ENCODE measurements at regions not wholly inside any gene's neighbourhood (a gene's known extent, or its start where the extent isn't known, plus 50 kb on each side); places are given as distances from the start of the nearest gene placed in this dataset.
A peak's percentile ranks its signal among the peaks of the same experiment; 100 is the strongest.

DNA sequence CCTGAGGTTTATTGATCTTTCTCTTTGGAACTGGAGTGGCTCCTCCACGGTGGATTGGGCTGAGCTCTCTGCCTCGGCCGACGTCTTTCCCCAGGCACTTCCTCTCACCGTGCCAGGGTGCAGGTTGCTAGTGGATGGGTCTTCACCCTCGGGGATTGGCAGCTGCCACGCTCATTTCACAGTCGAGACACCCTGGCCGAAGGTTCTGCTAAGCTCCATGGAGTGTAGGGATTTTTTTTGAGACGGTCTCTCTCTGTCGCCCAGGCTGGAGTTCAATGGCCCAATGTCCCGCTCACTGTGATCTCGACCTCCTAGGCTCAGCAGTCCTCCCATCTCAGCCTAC, 280.8 kb downstream of the SEC14L1 start:
- no peak for DNase-seq

DNA sequence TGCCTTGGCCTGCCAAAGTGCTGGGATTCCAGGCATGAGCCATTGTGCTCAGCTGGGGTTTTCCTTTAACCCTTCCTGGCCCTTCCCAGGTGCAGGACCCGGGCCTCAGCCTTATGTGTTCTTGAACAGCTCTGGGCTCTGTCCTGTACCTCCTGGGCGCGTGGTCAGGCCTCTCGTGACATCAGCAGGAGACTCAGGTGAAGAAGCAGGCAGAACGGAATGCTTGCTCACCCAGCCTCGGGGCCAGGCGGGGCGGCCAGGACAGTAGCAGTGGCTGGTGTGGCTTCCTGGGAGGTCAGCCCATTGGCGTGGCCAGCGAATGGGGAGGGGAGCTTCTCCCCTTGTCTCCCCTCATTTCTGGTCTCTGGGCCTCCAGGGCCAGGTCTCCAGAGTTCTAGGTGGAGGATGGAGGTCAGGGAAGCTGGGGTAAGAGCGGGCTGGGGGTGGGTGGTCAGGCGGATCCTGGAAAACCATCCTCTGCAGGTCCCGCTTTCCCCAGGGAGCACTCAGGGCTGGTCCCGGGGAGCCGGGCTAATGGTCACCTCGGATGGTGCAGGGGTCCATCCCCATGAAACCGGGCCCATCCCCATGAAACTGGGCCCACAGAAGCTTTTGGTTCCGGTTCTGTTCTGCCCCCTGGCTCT, 281.5 kb downstream of the SEC14L1 start:
- DNase-seq: no peak

DNA sequence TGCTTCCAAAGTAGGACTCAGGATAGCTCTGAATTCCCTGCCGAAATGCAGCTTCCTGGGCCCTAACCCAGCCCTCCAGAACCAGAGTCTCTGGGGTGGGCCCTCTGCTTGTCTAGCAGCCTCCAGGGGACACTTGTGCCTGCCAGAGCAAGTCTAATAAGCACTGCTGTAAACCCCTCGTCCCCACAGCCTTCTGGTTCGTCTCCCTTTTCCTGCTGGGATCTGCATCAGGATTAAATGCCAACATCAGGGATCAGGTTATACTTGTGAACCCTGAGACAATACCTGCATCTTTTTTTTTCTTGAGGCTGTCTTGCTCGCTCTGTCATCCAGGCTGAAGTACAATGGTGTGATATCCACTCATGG, 282.0 kb downstream of the SEC14L1 start:
- DNase-seq: no peak

DNA sequence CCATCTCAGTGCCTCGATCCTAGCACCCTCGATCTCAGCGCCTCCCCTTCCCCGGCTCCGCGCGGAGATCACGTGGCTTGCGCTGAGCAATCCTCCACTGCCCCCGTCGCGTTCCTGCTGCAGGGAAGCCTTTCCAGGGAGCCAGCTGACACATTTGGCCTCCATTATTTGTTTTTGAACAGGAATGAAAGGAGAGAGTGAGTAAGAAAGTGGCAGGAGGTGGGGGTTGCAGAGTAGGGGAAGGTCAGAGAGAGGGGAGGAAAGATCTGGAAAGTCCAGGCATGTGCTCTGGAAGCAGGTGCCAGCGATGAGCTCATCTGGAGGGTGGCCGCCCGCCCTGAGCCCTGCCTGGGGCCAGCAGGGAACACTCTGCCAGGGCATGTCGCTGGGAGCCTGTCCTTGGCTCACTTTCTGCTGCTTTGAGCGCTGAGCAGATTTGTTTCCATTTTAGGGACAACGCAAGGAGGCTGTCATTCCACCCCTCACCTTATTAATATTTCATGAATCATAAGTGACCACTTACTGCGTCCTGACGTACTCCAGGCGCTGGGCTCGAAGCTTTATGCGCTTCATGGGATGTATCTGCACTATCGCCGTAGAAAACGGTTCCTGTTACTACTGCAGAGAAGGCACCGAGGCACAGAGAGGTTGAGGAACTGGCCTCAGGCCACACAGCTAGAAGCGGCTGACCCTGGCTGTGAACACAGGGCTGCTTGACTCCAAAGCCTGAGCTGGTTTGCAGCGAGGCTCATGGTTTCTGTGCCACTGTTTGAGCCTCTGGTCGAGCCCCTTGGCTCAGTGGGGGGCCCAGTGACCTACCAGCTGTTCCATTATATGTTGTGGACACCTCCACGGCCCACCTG, 283.1 kb downstream of the SEC14L1 start:
- DNase-seq: no peak

DNA sequence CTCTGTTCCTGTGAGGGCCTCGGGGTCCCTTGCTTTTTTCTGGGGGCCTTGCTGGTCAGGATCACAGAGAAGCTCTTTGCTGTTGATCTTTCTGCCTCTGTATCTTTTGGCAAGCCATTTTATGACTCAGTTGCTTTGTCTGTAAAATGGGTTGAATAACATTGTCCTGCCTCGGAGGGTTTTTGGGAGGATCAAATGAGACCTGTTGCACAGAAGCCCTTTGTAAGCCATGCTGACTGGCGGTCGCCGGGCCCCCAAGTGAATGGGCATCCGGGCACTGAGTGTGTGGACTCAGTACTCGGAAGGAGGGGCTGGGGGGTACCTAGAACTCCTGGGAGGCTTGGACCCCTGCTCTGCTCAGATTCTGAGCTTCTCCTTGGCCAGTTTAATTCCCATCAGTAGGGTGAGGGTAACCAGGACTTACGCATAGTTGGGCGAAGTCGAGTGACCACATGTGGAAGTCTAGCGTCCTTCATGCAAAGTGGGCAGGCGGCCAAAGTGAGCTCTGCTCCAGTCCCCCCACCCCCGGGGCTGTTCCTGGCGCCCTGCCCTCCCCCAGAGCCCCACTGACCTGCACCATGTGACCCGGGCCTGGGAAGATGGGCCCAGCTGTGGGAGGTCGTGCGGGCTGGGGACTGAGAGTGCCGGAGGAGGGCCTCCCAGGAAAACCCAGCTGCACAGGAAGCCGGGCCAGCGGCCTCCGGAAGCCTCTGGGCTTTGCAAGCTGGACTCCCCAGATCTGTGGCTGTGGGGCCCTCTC, 284.0 kb downstream of the SEC14L1 start:
- DNase-seq: no peak

DNA sequence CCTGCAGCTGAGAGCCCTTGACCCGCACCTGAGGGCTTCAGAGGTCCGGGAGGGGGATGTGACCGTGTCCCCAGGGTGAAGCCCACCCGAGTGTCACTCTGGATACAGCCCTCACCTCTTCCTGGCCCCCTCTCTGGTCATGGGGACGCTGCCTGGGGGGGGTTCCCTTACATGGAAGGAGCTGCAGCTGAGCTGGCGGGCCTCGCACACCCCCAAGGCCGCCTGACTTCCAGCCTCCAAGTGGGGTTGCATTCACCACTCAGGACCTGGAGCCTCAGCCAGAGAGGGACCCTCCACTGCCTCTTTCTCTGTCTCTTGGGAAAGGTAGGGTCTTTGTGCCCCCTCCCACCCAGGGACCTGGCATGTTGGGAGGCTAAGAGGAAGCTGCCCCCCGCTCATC, 284.6 kb downstream of the SEC14L1 start:
- no peak for DNase-seq

DNA sequence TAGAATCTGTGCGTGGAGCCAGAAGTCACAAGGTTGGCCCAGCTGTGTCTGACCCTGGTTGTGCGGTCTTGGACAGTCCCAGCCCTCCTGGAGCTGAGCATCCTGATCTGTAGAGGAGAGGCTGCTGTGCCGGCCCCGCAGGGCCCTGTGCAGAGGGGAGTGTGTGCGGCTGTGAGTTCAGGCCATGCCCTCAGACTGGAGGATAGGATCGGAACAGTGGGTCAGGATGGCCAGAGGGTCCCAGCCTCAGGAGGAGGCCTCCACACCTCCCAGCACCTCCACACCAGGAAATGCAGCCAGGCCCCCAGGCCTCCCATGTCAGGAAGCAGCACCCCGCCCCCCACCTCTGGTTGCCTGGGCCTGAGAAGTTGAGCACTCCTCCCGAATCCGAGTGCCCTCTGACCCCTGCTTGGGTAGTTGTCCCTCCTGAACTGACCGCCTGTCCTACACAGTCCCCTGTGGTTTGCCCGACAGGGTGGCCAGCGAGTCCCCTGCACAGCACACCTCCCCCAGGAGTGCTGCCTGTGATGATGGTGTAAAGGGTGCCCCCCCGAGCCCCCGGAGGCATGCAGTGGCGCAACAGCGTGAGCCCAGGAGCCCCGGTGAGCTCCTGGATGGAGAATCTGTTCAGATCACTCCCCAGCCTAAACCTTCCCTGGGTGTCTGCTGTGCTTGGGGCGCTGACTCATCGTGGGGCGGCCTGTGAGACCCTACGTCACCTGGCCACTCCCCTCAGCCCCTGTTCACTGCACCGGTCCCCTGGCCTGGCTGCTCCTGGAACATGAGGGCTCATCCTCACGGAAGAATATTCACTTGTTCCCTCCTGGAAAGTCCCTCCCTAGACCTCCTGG, 285.2 kb downstream of the SEC14L1 start:
- no peak for DNase-seq

DNA sequence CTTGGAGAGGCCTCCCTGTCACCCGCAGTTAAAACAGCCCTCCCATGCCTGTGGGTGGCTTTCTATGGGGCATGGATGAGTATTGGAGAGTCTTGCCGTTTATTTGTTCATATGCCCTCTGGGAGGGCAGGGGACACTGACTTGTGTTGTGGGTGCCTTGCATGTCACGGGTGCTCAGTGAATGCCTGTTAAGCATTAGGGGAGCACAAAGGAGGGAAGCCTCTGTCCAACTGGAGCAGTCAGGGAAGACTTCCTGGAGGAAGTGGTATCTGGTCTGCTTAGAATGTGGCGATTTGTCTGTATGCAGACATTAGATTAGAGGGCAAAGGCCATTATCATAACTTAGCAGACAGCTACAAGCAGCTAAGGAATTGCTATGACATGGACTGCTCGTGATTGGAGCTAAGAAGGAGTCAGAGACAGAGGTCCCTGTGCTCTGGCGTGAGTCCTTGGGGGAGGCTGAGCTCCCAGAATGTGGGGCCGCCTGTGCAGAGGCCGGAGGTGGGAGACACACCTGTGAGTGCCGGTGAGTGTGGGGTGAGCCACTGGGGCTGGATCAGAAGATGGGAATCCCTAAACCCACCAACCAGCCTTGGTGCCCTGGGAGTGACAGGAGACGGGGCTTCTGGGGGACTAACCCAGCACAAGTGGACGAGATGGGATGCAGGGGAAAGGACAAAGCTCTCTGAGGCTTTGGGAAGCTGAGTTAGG, 286.1 kb downstream of the SEC14L1 start:
- DNase-seq: no peak

DNA sequence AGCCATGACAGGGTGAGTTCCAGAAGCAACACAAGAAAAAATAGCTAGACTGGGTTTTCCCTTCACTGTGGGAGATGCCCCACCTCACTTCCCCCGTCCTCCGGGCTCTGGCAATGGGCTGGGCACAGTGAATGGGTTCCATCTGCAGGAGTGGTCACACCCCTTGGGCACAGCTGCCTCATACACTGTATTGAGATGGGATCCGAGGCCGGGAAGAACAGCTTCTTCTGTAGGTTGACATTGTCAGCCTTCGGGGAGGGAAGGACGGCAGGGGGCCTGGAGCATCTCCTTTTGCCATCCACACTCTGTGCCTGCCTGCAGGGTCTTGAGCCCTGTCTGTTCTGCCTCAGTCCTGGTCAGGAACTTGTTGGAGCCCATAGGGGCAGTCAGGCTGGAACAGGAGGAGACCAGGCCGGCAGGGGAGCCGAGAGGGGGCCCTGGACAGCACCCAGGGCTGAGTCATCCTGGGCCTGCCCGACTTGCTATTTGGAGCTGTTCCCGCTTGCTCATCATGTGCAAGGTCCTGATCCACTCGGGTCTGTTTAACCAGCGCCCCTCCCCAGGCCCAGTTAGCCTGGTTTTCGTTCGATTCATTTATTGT, 286.7 kb downstream of the SEC14L1 start:
- DNase-seq: no peak

DNA sequence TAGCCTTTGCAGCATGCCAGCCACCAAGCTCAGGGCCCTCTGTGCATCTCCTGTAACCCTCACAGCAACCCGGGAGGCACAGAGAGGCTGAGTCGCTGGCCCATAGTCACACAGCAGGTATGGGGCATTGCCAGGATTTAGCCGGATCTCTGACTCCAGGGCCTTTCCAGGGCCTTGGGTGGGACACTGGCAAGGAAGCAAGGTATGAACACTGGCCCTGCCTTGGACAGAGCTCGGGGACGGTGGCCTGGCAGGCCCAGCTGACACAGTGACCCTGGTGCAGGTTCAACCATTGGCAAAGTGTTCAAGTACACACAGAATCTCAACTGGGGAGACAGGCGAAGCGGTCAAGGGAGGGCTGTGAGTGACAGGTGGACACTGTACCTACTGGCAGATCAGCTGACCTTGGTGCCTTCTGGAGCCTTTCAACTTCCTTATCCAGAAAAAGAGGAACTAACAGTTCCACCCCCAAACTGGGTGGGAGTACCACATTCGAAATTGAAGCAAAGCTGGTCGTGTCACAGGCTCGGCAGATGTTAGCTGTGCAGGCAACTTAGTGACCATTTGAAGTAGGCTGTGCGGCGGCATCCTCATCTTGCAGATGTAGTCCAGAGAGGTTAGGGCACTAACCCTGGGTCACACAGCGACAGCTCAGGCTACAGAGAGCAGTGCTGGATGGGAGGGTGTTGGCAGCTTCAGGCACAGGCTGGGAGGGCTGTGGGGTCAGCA, 287.4 kb downstream of the SEC14L1 start:
- no peak for DNase-seq

DNA sequence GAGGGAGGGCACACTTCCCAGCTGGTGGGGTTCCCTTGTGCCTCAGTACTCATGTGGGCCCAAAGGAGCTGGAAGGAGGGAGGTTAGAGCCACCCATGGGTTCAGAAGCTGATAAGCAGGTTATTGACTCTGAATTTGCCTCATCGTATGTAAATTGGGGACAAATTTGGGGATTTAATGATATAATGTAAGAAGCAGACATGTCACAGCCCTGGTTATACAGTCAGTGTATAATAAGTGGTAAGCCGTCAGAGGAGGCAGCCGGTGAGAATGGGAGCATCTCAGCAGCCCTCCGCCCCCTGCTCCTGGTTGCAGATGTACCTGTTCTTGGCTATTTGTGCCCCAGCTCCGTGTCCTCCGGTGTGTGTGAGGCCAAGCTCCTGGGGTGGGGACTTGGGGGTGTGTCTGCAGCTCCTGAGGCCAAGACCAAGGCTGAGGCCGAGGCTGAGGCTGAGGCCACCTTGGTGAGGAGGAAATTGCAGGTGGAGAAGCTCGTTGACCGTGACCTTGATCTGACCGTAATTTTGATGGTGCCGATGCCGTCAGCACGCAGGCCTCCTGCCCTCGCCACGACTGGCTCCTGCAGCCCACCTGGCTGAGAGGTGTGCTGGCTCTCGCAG, 288.1 kb downstream of the SEC14L1 start:
- DNase-seq: no peak

DNA sequence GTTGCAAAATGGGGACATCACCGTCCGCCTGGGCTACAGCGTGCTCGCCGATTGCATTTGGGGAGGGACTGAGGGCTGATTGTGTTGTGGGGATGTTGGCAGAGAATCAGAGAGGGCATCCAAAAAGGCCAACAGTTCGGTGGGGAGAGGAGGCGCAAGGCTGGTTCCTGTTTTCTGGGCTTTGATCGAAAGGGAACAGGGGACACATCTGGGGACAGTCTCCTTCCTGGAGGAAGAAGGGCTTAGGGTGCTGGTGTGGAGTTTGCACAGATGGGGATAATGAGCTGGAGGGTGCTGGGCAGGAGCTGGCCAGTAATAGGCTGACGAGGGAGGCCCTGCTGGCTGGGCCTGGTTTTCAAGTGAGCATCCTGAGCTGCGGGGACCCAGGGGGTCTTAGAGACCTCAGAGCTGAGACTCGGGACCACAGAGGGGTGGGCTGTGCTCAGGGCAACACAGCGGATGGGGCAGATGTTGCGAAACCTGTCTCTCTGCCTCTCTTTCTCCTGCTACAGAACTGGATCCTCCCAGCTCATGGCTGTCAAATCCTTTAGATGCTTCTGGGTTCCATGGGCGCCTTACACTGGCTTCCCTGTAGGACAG, 288.7 kb downstream of the SEC14L1 start:
- DNase-seq: no peak

DNA sequence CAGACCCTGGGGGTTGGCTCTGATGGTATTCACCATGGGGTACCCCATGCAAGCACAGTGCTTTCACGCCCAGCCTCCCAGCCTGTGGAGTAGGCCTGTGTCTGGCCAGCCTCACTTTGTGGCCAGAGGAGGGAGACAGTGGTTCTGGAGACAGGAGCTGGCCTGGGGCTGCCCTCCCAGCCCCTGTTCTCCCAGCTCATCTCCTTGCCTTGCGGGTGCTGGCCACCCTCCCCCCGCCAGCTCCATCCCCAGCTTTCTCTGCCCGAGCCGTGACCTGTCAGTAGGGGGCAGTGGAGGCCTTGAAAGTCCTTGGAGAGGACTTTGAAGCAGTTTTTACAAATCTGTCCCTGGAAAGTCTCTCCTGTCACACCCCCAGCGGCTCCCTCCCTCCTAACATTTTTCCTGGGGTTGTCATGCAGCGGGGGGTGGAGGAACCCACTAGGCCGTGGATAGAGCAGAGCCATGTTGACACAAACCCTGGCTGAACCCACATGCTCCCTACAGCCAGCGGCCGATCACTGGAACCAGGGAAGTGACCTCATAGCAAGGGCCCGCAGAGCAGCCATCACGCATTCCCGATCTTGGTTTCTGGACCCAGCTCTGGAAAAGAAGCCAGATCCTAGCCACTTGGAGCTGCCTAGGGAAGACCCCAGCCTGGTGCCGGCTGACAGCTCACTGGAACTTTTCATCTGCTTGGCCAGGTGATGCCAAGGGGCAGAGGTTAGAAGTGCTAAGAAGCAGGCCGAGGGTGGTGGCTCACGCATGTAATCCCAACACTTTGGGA, 289.4 kb downstream of the SEC14L1 start:
- DNase-seq: peak; percentile 84

DNA sequence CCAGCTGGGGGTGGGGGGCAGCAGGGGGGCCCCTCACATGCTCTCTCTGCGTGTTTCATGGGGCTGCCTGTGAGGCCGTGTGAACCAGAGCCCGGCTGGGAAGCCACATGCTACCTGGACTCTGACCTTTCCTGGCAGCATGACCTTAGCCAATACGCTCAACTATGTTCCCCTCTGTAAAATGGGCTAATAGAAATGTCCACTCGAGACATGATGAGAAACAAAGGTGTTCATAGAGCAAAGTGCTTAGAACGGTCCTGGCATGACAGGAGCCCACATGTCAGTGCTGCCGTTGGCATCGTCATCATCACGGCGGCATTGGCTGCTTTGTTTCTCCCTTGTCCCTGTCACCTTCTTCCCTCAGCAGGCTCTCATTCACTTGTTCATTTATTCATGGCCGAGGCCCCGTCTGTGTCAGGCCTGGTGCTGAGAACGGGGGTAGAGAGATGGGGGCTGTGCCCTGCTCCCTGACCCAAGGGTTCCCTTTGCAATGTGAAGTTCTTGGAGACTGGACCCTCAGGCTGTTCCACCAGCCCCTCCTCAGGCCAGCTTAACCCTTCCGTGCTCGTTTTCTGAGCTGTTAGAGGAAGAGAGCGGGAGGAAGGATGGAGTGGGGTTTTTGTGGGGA, 291.4 kb downstream of the SEC14L1 start:
- DNase-seq: no peak

DNA sequence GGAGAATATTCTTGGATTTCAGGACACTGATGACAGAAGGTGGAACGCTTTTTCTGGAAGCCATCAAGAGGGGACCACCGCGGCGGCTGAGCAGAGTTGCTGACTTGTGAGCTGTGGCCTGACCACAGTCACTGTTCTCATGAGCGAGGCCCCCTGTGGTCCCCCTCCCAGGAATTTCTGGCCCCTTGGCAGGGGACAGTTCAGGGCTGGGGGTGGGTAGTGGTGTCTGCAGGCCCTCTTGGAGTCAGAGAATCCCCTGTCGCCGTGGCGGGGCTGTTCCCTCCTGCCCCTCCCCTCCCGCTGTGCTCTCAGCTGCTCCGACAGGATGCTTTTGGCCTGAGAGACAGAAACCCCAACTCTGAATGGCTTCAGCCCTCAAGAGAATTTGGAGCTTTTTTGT, 292.0 kb downstream of the SEC14L1 start:
- DNase-seq: no peak

DNA sequence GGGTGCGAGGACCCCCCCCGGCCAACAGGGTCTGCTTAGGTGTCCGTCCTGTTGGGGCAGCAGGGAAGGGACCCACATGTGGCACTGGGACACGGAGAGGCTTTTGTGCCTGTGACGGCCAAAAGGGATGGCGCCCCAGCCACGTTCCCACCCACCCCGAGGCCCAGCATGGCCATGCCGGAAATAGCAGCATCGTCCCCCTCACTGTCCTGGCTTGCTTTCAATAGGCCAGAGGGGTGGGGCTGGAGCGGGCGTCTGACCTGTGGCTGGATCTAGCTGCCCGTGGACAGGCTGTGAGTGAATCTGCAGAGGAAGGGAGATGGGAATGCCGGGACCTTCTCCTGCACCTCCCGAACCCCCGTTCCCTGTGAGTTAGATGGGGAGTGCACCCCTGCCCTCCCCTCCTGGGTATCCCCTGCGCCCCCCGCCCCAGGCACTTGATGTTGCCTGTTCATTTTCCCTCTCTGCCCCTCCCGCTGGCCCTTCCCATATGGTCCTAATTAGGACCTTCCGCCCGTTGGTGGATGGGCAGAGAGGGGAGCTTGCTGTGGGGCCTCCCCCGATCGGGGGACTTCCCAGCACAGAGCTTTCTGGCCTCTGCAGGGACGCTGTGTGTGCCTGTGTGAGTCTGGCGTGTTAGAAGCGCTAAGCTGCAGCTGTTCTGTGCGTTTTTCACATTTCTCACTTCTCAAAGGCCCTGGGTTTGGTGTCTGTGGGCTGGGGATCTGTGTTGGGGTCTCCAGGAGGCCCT, 292.8 kb downstream of the SEC14L1 start:
- no peak for DNase-seq

DNA sequence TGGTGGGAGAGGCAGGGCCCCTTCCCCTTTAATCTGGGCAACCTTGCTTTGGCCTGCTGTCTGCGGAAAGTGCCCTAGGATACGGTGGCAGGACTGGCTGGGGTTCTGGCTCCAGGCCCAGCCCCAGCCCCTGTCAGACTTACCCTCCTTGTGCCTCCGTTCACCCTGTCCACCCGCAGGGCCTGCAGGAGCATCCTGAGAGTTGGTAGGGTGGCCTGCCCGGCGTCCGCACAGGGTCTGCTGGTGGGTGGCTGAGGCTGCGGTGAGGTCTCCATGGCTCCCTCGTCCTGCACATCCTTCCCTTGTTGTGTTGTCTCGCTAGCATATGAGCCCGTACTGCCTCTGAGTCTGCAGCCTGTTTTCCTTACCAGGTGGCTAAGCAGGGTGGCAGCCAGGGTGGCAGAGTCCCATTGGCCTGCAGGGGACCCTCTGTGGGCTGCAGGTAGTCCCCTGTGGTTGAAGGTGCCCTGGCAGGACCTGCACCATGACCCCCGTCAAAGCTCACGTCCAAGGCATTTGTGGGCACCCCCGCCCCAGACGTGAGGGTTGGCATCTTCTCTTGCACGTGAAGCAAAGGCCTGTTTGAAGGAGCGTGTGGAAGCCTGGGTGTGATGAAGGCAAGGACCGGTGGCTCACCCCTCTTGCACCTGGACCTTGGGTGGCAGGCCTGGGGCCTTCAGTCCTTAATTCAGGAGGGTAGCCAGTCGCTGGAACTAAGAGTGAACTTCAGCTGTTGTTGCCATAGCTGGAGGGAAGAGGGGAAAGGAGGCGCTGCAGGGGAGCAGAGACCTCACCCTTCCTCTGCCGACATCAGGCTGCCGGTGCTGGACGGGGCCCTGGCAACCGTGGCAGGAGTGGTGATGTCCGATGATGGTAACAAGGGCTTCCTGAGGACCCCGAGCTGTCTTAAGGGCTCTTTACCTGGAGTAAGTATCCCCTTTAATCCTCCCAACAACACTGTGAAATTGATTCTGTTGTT, 293.7 kb downstream of the SEC14L1 start:
- DNase-seq: no peak
